ENCODE measurements at regions not wholly inside any gene's neighbourhood (a gene's known extent, or its start where the extent isn't known, plus 50 kb on each side); places are given as distances from the start of the nearest gene placed in this dataset.

- Histone ChIP-seq H3K36me3 (ENCODE audit: control insufficient read depth, insufficient read depth, low read length) (no peaks in the 10 kb centered on the region), H3K27ac (ENCODE audit: insufficient read depth, low read length) (no peak overlapping the region), H3K4me3 (replicated peaks in 1 of 4; ENCODE audit: control extremely low read depth in 1 of 4, insufficient read depth in 1 of 4, low read depth in 3 of 4, low read length in 4 of 4) (no peak overlapping the region), H3K4me1 (ENCODE audit: control insufficient read depth, extremely low read depth, insufficient read depth, low read length) (no peaks in the 10 kb centered on the region), H3K9ac (ENCODE audit: insufficient read depth, low read length) (no peak overlapping the region), H2AFZ (ENCODE audit: low read length) (no peak overlapping the region), H3K79me2 (ENCODE audit: control insufficient read depth, insufficient read depth, low read length) (no peaks in the 10 kb centered on the region), H3K27me3 (ENCODE audit: control insufficient read depth, insufficient read depth, low read length) (no peaks in the 10 kb centered on the region), H3K9me3 (ENCODE audit: control insufficient read depth, insufficient read depth, low read depth, low read length) (no peaks in the 10 kb centered on the region), H3K4me2 (ENCODE audit: extremely low read depth, insufficient read depth, low read length) (no peak overlapping the region), H4K20me1 (ENCODE audit: control insufficient read depth, extremely low read depth, insufficient read depth, low read length) (no peaks in the 10 kb centered on the region)
- DNase-seq (ENCODE audit: low read depth in 2 of 2) = no peak
- TF ChIP-seq EZH2 (IDR thresholded peaks at IDR 0.05; ENCODE audit: low read length, missing control alignments) (no peak), CTCF (conservative IDR thresholded peaks at IDR 0.05 in 1 of 2, IDR thresholded peaks at IDR 0.05 in 1 of 2; ENCODE audit: low read depth in 1 of 2, low read length in 2 of 2) (no peak)
Observed at GRCh38 chr17:33816842-33817617, 438.1 kb upstream of the CCL2 start.

GRCh38 chr17:33819539-33819938, 435.5 kb upstream of the CCL2 start:
- Histone ChIP-seq H3K79me2 (ENCODE audit: control insufficient read depth, insufficient read depth, low read length) (no peaks in the 10 kb centered on the region), H3K4me3 (replicated peaks in 1 of 4; ENCODE audit: control extremely low read depth in 1 of 4, insufficient read depth in 1 of 4, low read depth in 3 of 4, low read length in 4 of 4) (no peak overlapping the region), H3K36me3 (ENCODE audit: control insufficient read depth, insufficient read depth, low read length) (no peaks in the 10 kb centered on the region), H3K4me1 (ENCODE audit: control insufficient read depth, extremely low read depth, insufficient read depth, low read length) (no peaks in the 10 kb centered on the region), H3K27ac (ENCODE audit: insufficient read depth, low read length) (no peak overlapping the region), H3K27me3 (ENCODE audit: control insufficient read depth, insufficient read depth, low read length) (no peaks in the 10 kb centered on the region), H3K4me2 (ENCODE audit: extremely low read depth, insufficient read depth, low read length) (no peak overlapping the region), H4K20me1 (ENCODE audit: control insufficient read depth, extremely low read depth, insufficient read depth, low read length) (no peaks in the 10 kb centered on the region), H3K9ac (ENCODE audit: insufficient read depth, low read length) (no peak overlapping the region), H2AFZ (ENCODE audit: low read length) (no peak overlapping the region), H3K9me3 (ENCODE audit: control insufficient read depth, insufficient read depth, low read depth, low read length) (no peaks in the 10 kb centered on the region)
- no peak for TF ChIP-seq EZH2 (IDR thresholded peaks at IDR 0.05; ENCODE audit: low read length, missing control alignments)
- no peak for TF ChIP-seq CTCF (conservative IDR thresholded peaks at IDR 0.05 in 1 of 2, IDR thresholded peaks at IDR 0.05 in 1 of 2; ENCODE audit: low read depth in 1 of 2, low read length in 2 of 2)
- no peak for DNase-seq (ENCODE audit: low read depth in 2 of 2)

- Histone ChIP-seq H3K27me3 (ENCODE audit: control insufficient read depth, insufficient read depth, low read length) (no peaks in the 10 kb centered on the region), H3K9me3 (ENCODE audit: control insufficient read depth, insufficient read depth, low read depth, low read length) (no peaks in the 10 kb centered on the region), H3K4me1 (ENCODE audit: control insufficient read depth, extremely low read depth, insufficient read depth, low read length) (no peaks in the 10 kb centered on the region), H4K20me1 (ENCODE audit: control insufficient read depth, extremely low read depth, insufficient read depth, low read length) (no peaks in the 10 kb centered on the region), H2AFZ (ENCODE audit: low read length) (no peak overlapping the region), H3K4me2 (ENCODE audit: extremely low read depth, insufficient read depth, low read length) (no peak overlapping the region), H3K9ac (ENCODE audit: insufficient read depth, low read length) (no peak overlapping the region), H3K36me3 (ENCODE audit: control insufficient read depth, insufficient read depth, low read length) (no peaks in the 10 kb centered on the region), H3K27ac (ENCODE audit: insufficient read depth, low read length) (no peak overlapping the region), H3K4me3 (replicated peaks in 1 of 4; ENCODE audit: control extremely low read depth in 1 of 4, insufficient read depth in 1 of 4, low read depth in 3 of 4, low read length in 4 of 4) (no peak overlapping the region), H3K79me2 (ENCODE audit: control insufficient read depth, insufficient read depth, low read length) (no peaks in the 10 kb centered on the region)
- no peak for DNase-seq (ENCODE audit: low read depth in 2 of 2)
- TF ChIP-seq CTCF (conservative IDR thresholded peaks at IDR 0.05 in 1 of 2, IDR thresholded peaks at IDR 0.05 in 1 of 2; ENCODE audit: low read depth in 1 of 2, low read length in 2 of 2) = no peak
Observed at GRCh38 chr17:33832262-33832661, 422.8 kb upstream of the CCL2 start.

Measured in fibroblast of lung (primary cell).